Testis (tissue), 2 donors: ENCODE measurements at regions not wholly inside any gene's neighbourhood (a gene's known extent, or its start where the extent isn't known, plus 50 kb on each side); places are given as distances from the start of the nearest gene placed in this dataset.

ENCODE experiments used
- DNase-seq: peaks from one replicate; pipeline ENCODE4 v3.0.0-alpha.2; 2019
- H3K27ac ChIP-seq, 2 donors: fragments of 200-600 bp; sonication (generic); one replicate each; pipeline ENCODE4 v1.5.1; 2019
- H3K27me3 ChIP-seq: fragments of 200-600 bp; sonication (generic); one replicate; pipeline ENCODE4 v1.5.1; 2019
- H3K36me3 ChIP-seq: fragments of 200-600 bp; sonication (generic); one replicate; pipeline ENCODE4 v1.5.1; 2017; ENCODE audit warnings: low read depth; ENCODE audit errors: missing control alignments
- H3K4me1 ChIP-seq: fragments of 200-600 bp; sonication (generic); one replicate; pipeline ENCODE4 v1.5.1; 2019
- H3K4me3 ChIP-seq, 2 donors: fragments of 200-600 bp; sonication (generic); one replicate each; pipeline ENCODE4 v1.5.1; 2017 to 2019
- H3K9me3 ChIP-seq: fragments of 200-600 bp; sonication (generic); one replicate; pipeline ENCODE4 v1.5.1; 2017
- POLR2A ChIP-seq: fragments of 450-650 bp; IDR thresholded peaks from one replicate; pipeline ENCODE4 v1.6.1; 2017; ENCODE audit warnings: antibody characterized with exemption, mild to moderate bottlenecking, moderate library complexity
- WGBS, 2 donors: methylation state at CpG; one replicate each; pipeline ENCODE4 v1.1.5; 2018; 5-methylcytosine and 5-hydroxymethylcytosine counted together
- intact Hi-C: fragments of 100-400 bp; cut with DNase I; formaldehyde crosslinking; loops from one replicate; pipeline ENCODE4 v1.15.1; 2023; ENCODE audit warnings: low total_unique reads
- TF ChIP-seq, protein P1 (sequence below), 3 experiments: fragments of 450-650 bp in 2 of 3; fragments of 200-600 bp in 1 of 3; sonication (generic) in 1 of 3; IDR thresholded peaks; one replicate each; pipeline ENCODE4 v1.5.1; 2016 to 2019; ENCODE audit warnings: antibody characterized with exemption in 3 of 3, mild to moderate bottlenecking in 2 of 3, moderate library complexity in 1 of 3

DNA sequence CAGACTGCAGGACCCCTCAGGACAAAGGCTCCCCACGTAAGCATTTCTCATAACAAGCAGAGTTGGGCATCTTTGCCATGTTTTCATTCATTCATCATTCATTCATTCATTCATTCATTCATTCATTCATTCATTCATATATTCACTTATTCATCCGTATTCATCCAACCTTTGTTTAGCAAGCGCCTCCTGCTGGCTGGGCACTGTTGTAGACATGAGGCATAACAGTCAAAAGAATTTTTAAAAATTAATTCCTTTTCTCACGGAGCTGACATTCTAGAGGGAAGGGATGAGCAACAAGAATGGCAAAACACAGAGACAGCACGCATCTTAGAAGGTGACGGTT, 351.7 kb upstream of the TNRC6C start:
- no peak overlapping the region for H3K27ac ChIP-seq

DNA sequence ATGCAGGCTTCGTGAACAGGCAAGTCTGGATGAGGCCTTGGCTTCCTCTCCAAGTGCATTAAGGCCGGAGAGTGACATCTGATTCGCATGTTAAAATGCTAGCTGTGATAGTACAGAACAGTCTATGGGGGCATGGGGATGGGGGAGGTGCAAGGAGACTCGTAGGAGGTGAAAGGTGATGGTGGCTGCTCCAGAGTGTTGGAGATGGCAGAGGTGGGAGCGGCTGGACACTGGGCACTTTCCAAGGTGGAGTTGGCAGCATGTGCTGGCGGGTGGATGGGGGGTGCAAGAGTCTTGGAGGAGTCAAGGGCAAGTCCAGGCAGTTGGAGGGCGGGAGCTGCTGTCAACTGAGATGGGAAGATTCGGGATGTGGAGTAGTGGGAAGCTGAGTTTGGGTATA, 350.9 kb upstream of the TNRC6C start:
- intact Hi-C loops, result no loop called here
- no peak for TF ChIP-seq POLR2A
- TF ChIP-seq, protein P1, sequence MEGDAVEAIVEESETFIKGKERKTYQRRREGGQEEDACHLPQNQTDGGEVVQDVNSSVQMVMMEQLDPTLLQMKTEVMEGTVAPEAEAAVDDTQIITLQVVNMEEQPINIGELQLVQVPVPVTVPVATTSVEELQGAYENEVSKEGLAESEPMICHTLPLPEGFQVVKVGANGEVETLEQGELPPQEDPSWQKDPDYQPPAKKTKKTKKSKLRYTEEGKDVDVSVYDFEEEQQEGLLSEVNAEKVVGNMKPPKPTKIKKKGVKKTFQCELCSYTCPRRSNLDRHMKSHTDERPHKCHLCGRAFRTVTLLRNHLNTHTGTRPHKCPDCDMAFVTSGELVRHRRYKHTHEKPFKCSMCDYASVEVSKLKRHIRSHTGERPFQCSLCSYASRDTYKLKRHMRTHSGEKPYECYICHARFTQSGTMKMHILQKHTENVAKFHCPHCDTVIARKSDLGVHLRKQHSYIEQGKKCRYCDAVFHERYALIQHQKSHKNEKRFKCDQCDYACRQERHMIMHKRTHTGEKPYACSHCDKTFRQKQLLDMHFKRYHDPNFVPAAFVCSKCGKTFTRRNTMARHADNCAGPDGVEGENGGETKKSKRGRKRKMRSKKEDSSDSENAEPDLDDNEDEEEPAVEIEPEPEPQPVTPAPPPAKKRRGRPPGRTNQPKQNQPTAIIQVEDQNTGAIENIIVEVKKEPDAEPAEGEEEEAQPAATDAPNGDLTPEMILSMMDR (IDR thresholded peaks at IDR 0.05), result no peak
- Histone ChIP-seq H3K36me3 (no peaks in the 10 kb centered on the region), H3K9me3 (no peaks in the 10 kb centered on the region), H3K27ac (no peak overlapping the region), H3K4me3 (no peak overlapping the region), H3K27me3 (no peaks in the 10 kb centered on the region), H3K4me1 (peaks cover 11% of the 10 kb centered on the region)
- 84 to 90% methylated on average over 8 of the region's 8 CpGs for WGBS, 2 donors
- DNase-seq, result no peak

More for the DNA sequence above, 351.7 kb upstream of the TNRC6C start:
- 77 to 91% methylated on average over 6 of the region's 6 CpGs for WGBS, 2 donors
- intact Hi-C loops, result no loop called here
- DNase-seq, result no peak
- H3K9me3 ChIP-seq, result no peaks in the 10 kb centered on the region
- TF ChIP-seq, protein P1 (IDR thresholded peaks at IDR 0.05), result no peak
- no peak for TF ChIP-seq POLR2A
- peaks cover 13% of the 10 kb centered on the region for H3K4me1 ChIP-seq
- no peaks in the 10 kb centered on the region for H3K27me3 ChIP-seq
- H3K36me3 ChIP-seq, result no peaks in the 10 kb centered on the region
- H3K4me3 ChIP-seq, result no peak overlapping the region

DNA sequence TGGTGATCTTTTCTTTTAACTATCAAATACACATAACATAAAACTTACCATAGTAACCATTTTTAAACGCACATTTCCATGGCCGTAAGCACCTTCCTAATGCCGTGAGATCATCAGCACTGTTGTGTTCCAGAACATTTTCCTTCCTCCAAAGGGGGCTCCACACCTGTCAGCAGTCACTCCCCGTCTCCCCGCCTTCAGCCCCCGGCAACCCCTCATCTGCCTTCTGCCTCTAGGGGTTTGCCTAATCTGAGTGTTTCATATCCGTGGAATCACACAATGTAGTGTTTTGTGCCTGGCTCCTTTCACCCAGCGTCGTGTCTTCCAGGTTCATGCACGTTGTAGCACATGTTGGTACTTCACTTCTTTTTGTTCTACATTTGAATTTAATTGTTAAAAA, 350.1 kb upstream of the TNRC6C start:
- intact Hi-C loops, result no loop called here
- no peak overlapping the region for H3K4me3 ChIP-seq
- WGBS, 2 donors, result 93 to 95% methylated on average over 10 of the region's 10 CpGs
- H3K4me1 ChIP-seq, result peaks cover 3% of the 10 kb centered on the region
- no peak overlapping the region for H3K27ac ChIP-seq
- no peaks in the 10 kb centered on the region for H3K9me3 ChIP-seq
- no peak for DNase-seq
- no peaks in the 10 kb centered on the region for H3K36me3 ChIP-seq
- TF ChIP-seq, protein P1 (IDR thresholded peaks at IDR 0.05), result no peak
- no peak for TF ChIP-seq POLR2A
- no peaks in the 10 kb centered on the region for H3K27me3 ChIP-seq

DNA sequence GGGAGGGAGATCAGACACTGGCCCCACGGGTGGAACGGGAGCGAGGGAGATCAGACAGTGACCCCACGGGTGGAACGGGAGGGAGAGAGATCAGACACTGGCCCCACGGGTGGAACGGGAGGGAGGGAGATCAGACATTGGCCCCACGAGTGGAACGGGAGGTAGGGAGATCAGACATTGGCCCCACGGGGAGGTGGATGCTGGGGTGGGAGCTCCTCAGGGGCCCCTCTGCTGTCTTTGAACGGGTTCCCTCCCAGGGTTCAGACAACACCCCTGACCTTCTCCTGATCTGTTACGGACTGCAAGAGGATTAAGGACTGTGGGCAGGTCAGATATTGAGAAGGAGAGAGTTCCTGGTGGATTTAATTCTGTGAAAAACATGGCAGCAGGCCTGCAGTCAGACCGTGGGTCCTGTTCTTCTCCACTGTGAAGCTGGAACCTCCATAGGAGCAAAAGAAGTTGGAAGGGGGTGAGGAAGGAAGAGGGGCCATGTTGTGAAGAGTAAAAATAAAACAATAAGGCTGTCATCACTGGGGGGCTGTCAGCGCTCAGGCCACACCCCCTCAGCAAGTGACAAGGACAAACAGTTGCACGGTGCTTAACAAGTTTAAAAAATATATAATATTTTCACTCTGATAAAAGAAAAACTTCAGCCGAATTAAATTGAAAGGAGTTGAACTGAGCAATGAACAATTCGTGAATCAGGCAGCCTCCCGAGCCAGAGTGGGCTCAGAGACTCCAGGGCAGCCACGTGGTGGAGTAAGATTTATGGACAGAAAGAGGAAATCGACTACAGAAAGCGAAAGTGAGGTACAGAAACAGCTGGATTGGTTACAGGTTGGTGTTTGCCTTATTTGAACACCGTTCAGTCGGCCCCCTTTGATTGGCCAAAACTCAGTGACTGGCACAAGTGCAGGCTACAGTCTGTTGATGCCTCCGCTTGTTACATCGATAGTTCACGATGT, 348.7 kb upstream of the TNRC6C start:
- 61 to 70% methylated on average over 21 to 26 of the region's 26 CpGs for WGBS, 2 donors
- Histone ChIP-seq H3K4me3 (no peak overlapping the region), H3K27ac (no peak overlapping the region), H3K36me3 (no peaks in the 10 kb centered on the region), H3K27me3 (no peaks in the 10 kb centered on the region), H3K9me3 (no peaks in the 10 kb centered on the region), H3K4me1 (no peaks in the 10 kb centered on the region)
- intact Hi-C loops, result no loop called here
- no peak for DNase-seq
- TF ChIP-seq, protein P1 (IDR thresholded peaks at IDR 0.05), result no peak
- no peak for TF ChIP-seq POLR2A

DNA sequence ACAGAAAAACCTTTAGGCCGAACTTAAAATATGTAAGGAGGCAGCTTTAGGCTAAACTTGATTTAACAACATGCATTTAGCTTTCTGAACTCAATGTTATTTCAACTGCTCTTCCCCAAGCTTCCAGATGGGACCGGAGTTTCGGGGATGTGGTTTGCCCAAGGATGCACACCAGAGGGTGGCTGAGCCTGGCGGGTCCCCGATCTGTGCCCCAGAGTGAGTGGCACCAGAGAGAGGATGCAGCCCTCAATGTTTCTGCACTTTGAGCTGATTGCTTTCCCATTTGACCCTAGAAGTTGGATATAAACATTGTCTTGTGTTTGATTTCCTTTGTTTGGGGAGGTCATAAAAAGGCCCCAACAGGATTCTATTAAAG, 348.0 kb upstream of the TNRC6C start:
- TF ChIP-seq, protein P1 (IDR thresholded peaks at IDR 0.05), result no peak
- TF ChIP-seq POLR2A, result no peak
- WGBS, 2 donors, result 81 to 91% methylated on average over 5 of the region's 5 CpGs
- no peak overlapping the region for H3K4me3 ChIP-seq
- H3K9me3 ChIP-seq, result no peaks in the 10 kb centered on the region
- no peak overlapping the region for H3K27ac ChIP-seq
- no peaks in the 10 kb centered on the region for H3K36me3 ChIP-seq
- intact Hi-C loops, result no loop called here
- no peaks in the 10 kb centered on the region for H3K27me3 ChIP-seq
- no peak for DNase-seq
- peaks cover 2% of the 10 kb centered on the region for H3K4me1 ChIP-seq
